CD4-positive, alpha-beta T cell treated with Interleukin-6 for 4 hours (primary cell): ENCODE measurements at regions not wholly inside any gene's neighbourhood (a gene's known extent, or its start where the extent isn't known, plus 50 kb on each side); places are given as distances from the start of the nearest gene placed in this dataset.

ENCODE experiments used
- DNase-seq: peaks from one replicate; pipeline ENCODE4 v3.0.0-alpha.2; 2020; ENCODE audit warnings: mixed read lengths

GRCh38 chr3:95418251-95418650 lies 1355.4 kb downstream of the NSUN3 start:
- no peak for DNase-seq

GRCh38 chr3:95424279-95424678 lies 1361.4 kb downstream of the NSUN3 start:
- DNase-seq: no peak

- DNase-seq: no peak
These were observed 1371.6 kb downstream of the NSUN3 start for GRCh38 chr3:95434491-95434890.

GRCh38 chr3:95437409-95437808 lies 1374.5 kb downstream of the NSUN3 start:
- DNase-seq: no peak

- no peak for DNase-seq
These were observed 1375.4 kb downstream of the NSUN3 start for GRCh38 chr3:95438274-95438673.

- no peak for DNase-seq
These were observed 1371.6 kb upstream of the EPHA6 start for GRCh38 chr3:95442766-95443165.

- DNase-seq: no peak
These were observed 1364.6 kb upstream of the EPHA6 start for GRCh38 chr3:95449841-95450240.

GRCh38 chr3:95453242-95453641 lies 1361.2 kb upstream of the EPHA6 start:
- no peak for DNase-seq

GRCh38 chr3:95456835-95457234 lies 1357.6 kb upstream of the EPHA6 start:
- DNase-seq: no peak

GRCh38 chr3:95459706-95460105 lies 1354.7 kb upstream of the EPHA6 start:
- DNase-seq: no peak

- no peak for DNase-seq
These were observed 1354.1 kb upstream of the EPHA6 start for GRCh38 chr3:95460274-95460673.

GRCh38 chr3:95462161-95462560 lies 1352.2 kb upstream of the EPHA6 start:
- no peak for DNase-seq

- no peak for DNase-seq
These were observed 1350.0 kb upstream of the EPHA6 start for GRCh38 chr3:95464346-95464745.

GRCh38 chr3:95468331-95468730 lies 1346.1 kb upstream of the EPHA6 start:
- no peak for DNase-seq

- DNase-seq: no peak
These were observed 1340.1 kb upstream of the EPHA6 start for GRCh38 chr3:95474338-95474737.

GRCh38 chr3:95476534-95476933 lies 1337.9 kb upstream of the EPHA6 start:
- DNase-seq: no peak

- DNase-seq: no peak
These were observed 1308.2 kb upstream of the EPHA6 start for GRCh38 chr3:95506174-95506573.

GRCh38 chr3:95508124-95508523 lies 1306.3 kb upstream of the EPHA6 start:
- DNase-seq: no peak

GRCh38 chr3:95511828-95512227 lies 1302.6 kb upstream of the EPHA6 start:
- no peak for DNase-seq

- no peak for DNase-seq
These were observed 1300.1 kb upstream of the EPHA6 start for GRCh38 chr3:95514260-95514659.

- no peak for DNase-seq
These were observed 1293.0 kb upstream of the EPHA6 start for GRCh38 chr3:95521396-95521795.

- DNase-seq: no peak
These were observed 1291.9 kb upstream of the EPHA6 start for GRCh38 chr3:95522449-95522848.

- no peak for DNase-seq
These were observed 1274.4 kb upstream of the EPHA6 start for GRCh38 chr3:95539950-95540483.

- no peak for DNase-seq
These were observed 1248.9 kb upstream of the EPHA6 start for GRCh38 chr3:95565502-95565901.

GRCh38 chr3:95567346-95567745 lies 1247.0 kb upstream of the EPHA6 start:
- DNase-seq: no peak

- no peak for DNase-seq
These were observed 1227.6 kb upstream of the EPHA6 start for GRCh38 chr3:95586754-95587153.
